Right hindlimb (tissue), 1 donor: ENCODE measurements at regions not wholly inside any gene's neighbourhood (a gene's known extent, or its start where the extent isn't known, plus 50 kb on each side); places are given as distances from the start of the nearest gene placed in this dataset.

Source experiments
- DNase-seq: peaks from one replicate; pipeline ENCODE4 v3.0.0-alpha.2; 2018

DNA sequence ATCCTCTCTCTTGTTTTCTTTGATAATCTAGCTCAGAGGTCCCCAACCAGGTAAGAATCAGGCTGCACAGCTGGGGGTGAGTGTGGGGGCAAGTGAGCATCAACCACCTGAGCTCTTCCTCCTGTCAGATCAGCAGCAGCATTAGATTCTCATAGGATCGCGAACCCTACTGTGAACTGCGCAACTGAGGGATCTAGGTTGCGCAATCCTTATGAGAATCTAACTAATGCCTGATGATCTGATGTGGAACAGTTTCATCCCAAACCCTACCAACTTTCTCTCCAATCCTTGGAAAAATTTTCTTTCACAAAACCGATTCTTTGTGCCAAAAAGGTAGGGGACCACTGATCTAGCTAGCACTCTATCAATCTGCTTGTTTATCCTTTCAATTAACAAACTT lies 678.3 kb downstream of the CBLN2 start:
- no peak for DNase-seq

DNA sequence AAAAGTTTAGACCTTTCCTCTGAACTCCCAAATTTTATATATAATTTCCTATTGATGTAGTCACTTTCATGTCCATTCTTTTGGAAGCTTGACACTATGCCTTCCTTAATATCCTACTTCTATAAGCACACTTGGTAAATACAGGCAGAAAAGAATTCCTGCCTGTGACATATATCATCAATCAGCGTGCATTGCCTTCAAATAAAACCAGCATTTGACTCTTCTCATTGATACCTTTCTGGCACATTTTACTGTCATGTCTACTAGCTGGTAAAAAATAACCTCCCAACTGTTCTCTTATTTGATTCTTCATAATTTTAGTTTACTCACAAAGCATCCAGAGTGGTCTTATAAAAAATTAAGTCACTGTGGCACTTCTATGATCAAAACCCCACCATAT lies 693.5 kb downstream of the CBLN2 start:
- DNase-seq = no peak

DNA sequence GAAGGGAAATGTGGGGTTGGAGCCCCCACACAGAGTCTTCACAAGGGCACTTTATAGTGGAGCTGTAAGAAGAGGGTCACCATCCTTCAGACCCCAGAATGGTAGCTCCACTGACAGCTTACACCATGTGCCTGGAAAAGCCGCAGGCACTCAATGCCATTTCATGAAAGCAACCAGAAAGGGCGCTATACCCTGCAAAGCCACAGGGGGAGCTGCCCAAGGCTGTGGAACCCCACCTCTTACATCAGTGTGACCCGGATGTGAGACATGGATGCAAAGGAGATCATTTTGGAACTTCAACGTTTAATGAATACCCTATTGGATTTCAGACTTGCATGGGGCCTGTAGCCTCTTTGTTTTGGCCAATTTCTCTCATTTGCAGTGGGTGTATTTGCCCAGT lies 694.7 kb downstream of the CBLN2 start:
- DNase-seq = no peak

DNA sequence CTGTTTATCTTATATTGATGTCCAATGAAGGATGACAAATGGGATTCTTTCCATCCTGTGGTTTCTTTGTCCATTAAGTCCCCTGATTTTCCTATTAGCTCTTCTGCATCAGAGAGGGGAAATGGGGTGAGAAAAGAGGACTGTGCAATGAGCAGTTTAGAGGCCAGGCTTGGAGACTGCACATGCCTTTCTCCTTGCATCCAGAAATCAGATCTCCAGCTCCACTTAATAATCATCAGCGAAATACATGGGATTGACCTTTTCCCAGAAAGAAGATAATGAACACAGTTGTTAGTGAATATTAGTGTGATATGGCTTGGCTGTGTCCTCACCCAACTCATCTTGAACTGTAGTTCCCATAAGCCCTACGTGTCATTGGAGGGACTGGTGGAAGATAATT lies 697.4 kb downstream of the CBLN2 start:
- DNase-seq = no peak

DNA sequence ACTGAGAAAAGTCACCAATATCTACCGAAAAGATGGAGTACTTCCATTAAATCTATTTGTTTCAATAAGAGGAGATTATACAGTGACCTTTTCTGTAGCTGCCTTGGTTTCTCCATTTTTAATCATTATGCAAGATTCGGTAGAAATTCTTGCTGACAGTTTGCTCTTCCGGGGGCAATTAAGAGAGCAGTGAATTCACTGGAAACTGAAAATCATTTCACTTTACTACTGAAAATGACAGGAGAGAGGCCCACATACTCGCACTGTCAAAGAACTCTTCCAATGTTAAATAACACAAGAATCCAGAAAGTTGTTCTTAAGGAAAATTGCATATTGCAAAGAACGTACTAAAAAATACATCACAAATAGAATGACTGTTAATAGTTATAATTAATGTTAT lies 699.3 kb downstream of the CBLN2 start:
- DNase-seq = no peak

DNA sequence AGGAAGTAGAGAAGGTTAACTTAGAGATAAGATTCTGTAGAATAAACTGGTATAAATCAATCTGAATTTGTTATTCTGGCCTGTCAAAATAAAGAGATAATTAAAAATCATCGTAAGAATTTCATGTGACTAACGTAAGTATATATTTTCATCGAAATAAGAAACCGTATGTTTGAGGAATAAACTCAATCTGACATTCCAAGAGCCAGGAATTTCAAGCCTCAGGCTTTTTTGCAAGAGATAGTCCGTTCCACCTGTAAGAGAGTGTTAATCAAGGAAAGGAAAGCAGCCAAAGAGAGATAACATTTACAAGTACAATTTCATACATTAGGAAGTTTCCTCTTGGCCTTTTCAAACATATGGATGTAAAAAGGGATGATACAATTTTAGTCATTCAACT lies 701.5 kb downstream of the CBLN2 start:
- DNase-seq = no peak

DNA sequence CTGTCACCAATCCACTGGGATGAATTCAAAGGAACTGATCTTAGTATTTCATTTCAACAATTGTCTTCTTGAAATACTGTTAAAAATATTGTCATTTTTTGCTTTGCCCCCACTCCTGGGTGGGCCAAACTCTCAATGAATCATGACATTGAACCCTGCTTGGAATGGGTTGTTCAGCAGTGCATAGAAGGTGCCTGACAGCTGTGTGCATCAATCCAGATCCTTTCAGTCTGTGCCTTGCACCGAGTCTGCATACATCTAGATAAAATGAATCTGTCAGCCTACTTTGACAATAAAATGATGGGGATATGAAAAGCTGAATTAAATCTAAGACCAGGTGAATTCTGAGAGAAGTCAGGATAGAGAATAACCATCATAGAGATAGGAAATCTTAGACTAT lies 706.6 kb downstream of the CBLN2 start:
- DNase-seq = no peak

DNA sequence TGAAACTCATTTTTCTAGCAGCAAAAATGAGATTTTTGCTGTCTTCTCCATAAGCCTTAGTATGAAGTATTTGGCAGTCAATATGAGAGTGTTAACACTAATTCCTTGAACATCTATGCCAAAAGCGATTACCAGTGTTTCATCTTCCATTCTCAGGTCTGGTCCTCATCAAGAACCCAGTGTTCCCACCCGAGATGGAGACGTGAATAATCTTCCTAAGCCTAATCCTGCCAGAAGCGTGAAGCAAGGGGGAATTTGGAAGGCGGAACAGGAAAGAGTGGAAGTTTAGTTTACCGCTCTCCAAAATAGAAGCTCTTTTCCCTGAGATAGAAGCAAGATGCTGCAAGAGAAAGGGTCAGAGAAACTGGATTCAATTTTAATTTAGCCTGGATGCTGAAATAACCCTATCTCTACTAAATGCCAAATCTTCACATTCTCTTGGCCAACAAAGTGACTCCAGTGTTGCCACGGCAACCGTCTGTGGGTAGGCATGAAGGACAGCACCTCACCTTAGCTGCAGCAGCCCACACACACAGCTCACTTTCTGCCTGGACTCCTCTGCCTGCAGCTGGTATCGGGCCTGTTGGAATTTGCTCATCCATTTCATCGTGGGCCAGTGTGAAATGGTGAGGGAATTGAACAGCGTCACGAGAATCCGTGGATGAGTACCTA lies 711.1 kb downstream of the CBLN2 start:
- DNase-seq = no peak

DNA sequence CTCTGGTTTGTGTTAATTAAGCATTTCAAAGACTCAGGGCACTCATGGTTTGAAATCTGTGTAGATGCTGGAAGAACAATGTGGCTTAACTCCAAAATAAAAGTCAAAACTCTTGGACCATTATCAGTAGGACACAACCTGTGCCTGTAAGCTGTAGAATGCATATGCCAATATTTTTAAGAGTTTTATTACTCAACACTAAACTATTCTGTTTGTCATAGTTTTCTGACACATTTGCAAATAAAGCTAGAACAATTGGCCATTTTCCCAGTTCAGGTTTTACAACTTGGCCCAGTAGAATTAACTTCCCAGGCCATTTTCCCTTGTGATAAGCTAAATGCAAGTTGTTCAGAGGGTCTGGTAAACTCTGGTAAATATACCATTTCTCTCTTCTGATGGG lies 713.1 kb downstream of the CBLN2 start:
- DNase-seq = no peak

DNA sequence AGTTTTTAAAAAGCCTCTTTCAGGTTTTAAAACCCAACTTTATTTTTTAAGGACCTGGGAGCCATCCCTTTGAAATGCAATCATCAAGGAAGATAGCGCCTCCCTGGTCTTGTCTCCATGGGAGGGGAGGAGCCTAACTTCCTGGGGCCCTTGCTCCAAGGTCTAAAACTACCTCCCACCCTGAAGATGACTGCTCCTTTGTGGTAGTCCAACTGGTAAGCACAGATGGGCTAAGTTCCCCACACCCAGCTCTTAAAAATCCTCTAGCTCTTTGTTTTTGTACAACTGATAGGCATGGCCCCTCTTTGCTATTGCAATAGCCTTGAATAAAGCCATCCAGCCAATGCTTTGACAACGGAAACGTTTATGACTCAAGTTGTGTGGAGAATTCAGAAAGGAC lies 716.8 kb downstream of the CBLN2 start:
- DNase-seq = no peak

DNA sequence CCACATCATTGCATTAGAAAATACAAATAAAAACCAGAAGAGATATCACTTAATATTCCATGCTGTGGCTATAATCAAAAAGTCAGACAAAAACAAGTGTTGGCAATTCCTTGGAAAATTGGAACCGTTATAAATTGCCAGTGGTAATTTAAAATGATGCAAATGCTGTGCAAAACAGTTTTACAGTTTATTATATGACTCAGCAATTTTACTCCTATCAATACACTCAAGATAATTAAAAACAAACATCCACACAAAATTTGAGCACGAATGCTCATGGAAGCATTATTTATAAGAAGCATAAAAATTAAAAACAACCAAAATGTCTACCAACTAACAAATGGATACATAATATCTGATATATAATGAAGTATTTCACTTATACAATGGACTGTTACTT lies 728.8 kb downstream of the CBLN2 start:
- DNase-seq = no peak

DNA sequence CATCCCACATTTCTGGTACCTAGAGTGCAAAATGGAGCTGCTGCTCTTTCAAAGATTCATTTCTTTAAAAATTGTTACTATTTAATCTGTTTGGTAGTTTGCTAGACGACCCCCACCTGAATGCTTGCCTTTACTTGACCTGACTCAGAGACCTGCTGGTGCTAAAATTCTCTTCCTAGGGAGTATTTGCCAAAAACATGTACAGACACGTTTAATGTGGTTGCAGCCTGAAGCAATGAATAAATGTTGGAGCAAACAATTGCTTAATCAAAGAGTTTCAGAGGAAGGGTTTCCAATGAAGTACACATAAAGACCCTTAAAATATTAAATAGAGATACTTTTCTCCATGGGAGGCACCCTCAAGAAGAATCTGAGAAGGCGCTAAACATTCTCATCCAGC lies 734.4 kb downstream of the CBLN2 start:
- DNase-seq = no peak

DNA sequence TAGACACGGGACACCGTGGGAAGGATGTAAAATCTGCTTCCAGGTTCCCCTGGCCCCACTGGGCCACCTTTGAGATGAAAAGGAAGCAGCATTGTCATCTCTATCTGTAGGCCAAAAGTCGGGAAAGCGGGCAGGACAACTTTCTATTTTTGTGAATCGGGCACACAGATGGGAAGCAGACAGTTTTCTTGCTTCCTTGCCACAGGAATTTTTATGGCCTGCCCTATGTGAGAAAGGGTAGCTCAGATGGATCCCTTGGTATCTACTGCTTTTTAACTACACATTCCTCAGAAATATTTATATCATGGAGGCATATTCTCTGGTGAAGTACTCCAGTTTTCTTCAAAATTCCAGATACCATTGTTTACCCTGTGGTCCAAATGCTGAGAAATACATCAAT lies 735.5 kb downstream of the CBLN2 start:
- no peak for DNase-seq

DNA sequence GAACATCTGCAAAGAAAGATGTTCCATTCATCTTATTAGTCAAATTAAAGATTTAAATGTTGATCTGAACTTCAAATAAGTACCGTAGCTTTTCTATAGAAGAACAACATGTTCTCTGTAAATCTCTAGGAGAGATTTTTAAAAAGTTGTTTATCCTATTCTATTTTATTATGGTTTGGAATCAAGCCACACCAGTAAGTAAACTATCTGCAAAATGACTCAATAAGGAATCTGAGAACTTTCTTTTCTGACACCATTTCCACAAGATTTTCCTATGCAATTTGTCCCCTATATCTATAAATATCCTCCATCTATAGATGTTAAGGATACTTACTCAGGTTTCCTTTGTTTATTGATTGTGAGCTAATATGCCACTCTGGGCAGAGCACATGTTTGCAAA lies 736.6 kb downstream of the CBLN2 start:
- no peak for DNase-seq

DNA sequence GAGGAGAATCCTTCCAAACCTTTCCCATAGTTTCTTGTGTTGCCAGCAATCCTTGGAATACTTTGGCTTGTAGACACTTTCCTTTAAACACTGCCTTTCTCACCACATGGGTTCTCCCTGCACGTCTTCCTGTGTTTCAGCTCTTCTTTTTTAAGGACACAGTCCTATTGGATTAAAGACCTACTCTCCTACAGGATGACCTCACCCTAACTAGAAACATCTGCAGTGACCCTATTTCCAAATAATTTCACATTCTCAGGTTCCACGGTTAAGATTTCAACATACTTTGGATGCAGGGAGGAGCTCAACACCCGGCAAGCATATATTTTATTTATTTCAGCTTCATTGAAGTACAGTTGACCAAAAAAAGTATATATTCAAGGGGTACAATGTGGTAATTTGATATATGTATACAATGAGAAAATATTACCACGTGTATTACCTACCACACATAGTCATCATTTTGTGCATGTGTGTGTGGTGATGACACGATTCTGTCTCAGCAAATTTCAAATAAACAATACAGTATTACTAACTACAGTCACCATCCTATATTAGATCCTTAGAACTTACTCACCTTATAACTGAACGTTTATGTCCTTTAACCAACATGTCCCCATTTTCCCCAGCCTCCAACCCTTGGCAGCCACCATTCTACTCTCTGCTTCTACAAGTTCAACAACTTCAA lies 745.0 kb downstream of the CBLN2 start:
- DNase-seq = no peak

DNA sequence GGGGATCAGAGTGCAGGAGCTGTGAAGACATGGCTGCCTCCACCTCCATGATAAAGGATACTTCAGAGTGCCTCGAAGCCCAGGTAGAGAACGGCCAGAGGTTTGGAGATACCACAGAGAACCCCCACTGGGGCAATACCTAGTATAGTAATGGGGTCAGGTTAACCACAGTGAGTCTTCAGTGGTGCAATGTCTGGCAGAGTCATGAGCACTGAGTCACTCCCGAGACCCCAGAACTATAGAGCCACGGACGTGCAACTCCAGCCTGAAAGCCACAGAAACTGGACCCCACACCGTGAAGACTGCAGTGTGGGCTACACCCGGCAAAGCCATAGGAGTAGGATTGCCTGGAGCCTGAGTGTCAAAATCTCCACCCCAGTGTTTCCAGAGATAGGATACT lies 746.6 kb downstream of the CBLN2 start:
- DNase-seq = no peak

DNA sequence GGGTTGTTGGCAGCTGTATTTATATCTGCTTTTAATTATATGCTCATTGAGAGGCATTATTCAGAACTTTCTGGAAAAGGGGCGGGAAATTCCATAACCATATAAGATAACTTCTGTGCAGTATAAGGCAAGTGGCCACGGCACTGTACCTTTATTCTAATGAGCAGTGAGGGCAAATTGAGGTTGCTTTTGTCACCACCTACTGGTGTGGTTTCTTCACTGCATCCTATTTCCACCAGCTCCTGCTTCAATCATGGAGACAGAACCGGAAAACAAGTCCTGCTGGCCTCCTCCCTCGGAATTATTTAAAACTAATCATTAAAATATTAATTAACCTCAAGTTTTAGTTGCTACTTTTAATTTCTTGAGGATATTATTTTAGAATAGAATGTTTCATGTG lies 759.4 kb downstream of the CBLN2 start:
- no peak for DNase-seq

DNA sequence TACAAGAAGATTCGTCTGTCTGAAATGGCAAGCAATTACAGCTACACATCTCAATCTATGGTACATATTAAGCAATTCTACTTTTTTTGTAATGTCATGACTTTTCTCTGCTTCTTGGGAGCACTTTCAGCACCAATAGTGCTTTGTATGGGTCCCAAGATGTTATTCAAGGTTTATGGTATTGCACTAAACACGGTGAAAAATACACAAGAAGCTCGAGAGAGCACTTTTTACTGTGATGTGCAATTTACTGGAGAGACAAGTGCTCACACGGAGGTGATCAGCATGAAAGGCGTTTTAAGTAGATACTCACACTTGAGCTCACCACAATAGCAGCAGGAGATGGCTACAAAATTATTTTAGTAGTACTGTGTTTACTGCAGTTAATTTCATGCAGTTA lies 783.6 kb downstream of the CBLN2 start:
- no peak for DNase-seq

DNA sequence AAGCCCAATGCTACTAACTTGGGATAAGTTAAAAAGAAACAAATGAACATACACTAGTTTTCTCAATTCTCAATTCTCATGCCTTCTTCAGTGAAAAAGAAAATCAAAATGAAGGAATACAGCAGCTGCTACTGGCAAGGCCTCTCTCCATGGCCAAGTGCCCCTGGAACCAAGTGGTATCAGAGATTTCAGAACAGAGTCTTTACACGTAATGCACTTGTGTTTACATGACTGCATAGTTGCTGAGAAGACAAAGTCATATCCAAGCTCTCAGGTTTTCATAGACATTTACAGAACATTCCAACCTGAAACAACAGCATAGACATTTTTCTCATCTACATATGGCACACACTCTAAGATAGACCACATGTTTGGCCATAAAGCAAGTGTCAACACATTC lies 789.9 kb downstream of the CBLN2 start:
- no peak for DNase-seq

DNA sequence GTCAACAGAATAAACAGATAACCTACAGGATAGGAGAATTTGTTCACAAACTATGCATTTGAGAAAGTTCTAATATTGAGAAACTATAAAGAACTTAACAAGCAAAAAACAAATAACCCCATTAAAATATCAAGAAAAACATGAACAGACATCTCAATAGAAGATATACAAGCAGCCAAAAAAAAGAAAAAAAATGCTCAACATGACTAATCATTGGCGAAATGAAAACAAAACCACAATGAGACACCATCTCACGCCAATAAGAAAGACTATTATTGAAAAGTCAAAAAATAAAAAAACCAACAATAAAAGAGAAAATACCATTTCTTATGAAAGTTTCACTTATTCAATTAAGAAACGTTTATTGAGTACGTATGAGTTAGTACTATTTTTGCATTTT lies 800.5 kb downstream of the CBLN2 start:
- DNase-seq = no peak

DNA sequence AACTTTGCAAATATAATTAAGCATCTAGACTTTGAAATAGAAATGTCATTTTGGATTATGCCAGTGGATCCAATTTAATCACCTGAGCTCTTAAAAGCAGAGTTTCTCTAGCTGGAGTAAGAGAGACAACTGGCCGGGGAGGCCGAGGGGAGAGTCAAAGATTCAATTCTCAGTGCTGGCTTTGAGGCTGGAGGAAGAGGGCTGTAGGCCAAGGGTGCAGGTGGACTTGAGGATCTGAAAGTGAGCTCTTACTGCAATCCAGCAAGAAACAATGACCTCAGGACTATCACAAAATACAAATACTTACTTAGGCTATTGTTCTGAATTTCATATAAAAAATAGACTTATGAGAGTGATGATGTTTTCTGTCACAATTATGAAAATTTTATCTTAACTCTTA lies 814.5 kb downstream of the CBLN2 start:
- no peak for DNase-seq

DNA sequence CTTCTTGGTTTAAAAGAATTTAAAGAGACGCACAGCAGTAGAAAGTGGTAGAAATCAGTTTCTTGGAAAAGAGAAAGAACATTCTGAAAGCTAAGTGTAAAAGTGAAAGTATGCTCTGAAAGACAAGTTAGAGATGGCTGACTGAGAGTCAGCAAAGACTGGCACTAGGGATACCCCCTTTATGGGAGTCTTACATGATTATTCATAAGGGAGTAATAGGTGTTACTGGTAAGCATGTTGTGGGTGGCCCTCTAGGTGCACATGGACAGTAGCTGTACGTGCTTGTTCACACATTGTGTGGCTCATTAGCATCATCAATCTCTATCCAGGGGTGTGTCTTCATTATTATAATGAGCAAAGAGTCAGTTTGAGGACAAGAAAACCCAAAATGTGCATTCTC lies 816.2 kb downstream of the CBLN2 start:
- DNase-seq = no peak

DNA sequence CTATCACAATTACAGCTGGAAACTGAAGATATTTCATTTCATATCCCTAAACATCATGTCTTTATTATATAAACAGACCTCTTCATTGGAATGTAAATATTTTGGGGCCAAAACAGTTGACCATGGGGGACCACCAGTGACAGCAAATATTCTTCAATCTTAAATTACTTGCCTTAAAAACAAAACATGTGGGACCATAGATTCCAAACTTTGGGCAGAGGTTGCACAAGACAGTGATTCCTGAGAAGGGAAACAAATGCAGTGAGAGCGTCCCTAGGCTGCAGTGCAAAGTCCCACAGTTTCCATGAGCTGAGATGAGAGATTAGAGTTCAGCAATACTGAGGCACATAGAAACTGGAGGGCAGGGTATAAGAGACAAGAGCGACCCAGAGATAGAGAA lies 818.9 kb downstream of the CBLN2 start:
- DNase-seq = no peak

DNA sequence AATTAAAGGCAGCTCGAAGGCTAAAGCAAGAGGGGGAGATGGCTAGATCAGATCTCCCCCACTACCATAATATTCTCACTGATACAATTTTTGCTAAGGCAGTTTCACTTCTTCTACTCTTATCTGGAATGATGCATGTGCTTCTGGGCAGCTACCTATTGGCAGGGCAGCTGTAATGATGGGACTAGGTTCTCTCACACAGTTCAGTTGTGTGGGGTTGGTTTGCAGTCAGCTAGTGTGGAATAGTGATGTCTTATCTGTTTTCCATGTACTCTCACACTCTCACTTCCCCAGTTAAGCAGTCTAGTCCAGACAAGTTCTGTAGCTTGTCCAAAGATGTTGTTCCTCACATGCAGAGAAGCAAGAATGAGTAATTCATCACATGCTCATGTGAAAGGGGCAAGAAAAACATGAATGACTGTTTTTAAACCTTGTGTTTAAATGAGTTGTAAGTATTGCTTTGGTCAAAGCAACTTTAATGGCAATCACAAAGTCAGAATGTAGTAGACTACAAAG lies 836.1 kb downstream of the CBLN2 start:
- DNase-seq = no peak

DNA sequence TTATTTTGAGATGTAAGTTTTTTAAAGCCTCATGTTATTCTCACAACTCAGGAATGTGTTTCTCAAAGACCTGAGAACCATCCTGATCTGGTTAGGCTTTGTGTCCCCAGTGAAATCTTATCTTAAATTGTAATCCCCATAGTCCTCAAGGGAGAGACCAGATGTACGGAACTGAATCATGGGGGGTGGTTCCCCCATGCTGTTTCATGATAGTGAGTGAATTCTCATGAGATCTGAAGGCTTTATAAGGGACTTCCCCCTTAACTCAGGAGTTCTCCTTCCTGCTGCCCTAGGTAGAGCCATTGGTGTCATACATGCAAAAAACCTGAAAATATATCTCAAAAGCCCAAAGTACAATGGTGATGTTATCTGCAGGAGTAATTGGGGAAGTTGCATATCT lies 836.7 kb downstream of the CBLN2 start:
- no peak for DNase-seq
